ENCODE measurements at regions not wholly inside any gene's neighbourhood (a gene's known extent, or its start where the extent isn't known, plus 50 kb on each side); places are given as distances from the start of the nearest gene placed in this dataset.
A peak's percentile ranks its signal among the peaks of the same experiment; 100 is the strongest.

- Mint-ChIP-seq H3K27me3 (peaks cover 13% of the 10 kb centered on the region), H3K36me3 (ENCODE audit: low read depth) (no peaks in the 10 kb centered on the region), H3K4me3 (no peak overlapping the region), H3K9me3 (peaks cover 6% of the 10 kb centered on the region), H3K4me1 (no peaks in the 10 kb centered on the region), H3K27ac (no peak overlapping the region)
- ATAC-seq (ENCODE audit: low read depth) (no peak), DNase-seq (no peak)
- TF ChIP-seq CTCF (IDR thresholded peaks at IDR 0.05), result no peak
- CTCF ChIA-PET, result no interaction called here
- intact Hi-C loops (cut with micrococcal nuclease), result no loop called here
- POLR2A ChIA-PET, result no interaction called here
Observed at GRCh38 chr5:75856056-75856455, 138.8 kb upstream of the POC5 start.

GRCh38 chr5:75848077-75848476 is 130.8 kb upstream of the POC5 start:
- peak overlapping the region; percentile 50 for H3K4me3 Mint-ChIP-seq
- H3K9me3 Mint-ChIP-seq, result no peaks in the 10 kb centered on the region
- no peaks in the 10 kb centered on the region for H3K36me3 Mint-ChIP-seq (ENCODE audit: low read depth)
- ATAC-seq (ENCODE audit: low read depth) (no peak), DNase-seq (no peak)
- H3K4me1 Mint-ChIP-seq, result peaks cover 45% of the 10 kb centered on the region
- ChIA-PET POLR2A (interaction anchor here (1.1 to 1.5 kb wide), 3 partner anchors 10 to 131 kb away, joined by 4 to 8 read pairs (median 6); partner anchors contain the start of gene POC5), CTCF (interaction anchor here (1.2 kb wide), 1 partner anchor 327 kb away, joined by 3 read pairs; no protein-coding TSS in a partner anchor)
- peak overlapping the region; percentile 82 for H3K27ac Mint-ChIP-seq
- no peak for TF ChIP-seq CTCF (IDR thresholded peaks at IDR 0.05)
- no peaks in the 10 kb centered on the region for H3K27me3 Mint-ChIP-seq
- intact Hi-C loops (cut with micrococcal nuclease), result loop anchor here (5.0 to 10.0 kb wide), 3 partner anchors 554 to 1213 kb away; partner anchors contain the start of genes ANKRD31 and IQGAP2

DNA sequence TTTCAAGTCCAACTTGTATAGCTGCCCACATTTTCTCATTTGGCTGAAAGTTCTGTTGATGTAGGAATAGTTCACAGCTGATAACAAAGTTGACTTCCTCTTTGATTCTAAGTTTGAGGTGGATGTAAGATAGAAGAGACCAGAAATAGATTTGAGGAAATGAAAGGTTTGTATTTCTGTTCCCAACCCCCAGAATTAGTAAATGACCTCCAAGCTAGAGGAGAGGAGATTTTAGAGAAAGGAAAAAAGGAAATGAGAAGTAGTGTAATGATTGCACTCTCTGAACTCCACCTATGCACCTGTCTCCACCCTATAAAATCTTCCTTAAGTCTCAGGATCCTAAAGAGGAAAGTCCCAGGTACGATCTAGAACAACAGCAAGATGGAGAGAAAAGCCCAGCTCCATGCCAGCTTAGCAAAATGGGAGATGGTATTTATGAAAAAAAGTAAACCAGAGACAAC is 130.4 kb upstream of the POC5 start:
- POLR2A ChIA-PET, result interaction anchor here (0.7 to 1.5 kb wide), 4 partner anchors 9 to 272 kb away, joined by 3 to 8 read pairs (median 5); partner anchors contain the start of gene POC5
- DNase-seq (no peak), ATAC-seq (ENCODE audit: low read depth) (peak; percentile 89)
- no peak for TF ChIP-seq CTCF (IDR thresholded peaks at IDR 0.05)
- CTCF ChIA-PET, result interaction anchor here (1.2 kb wide), 1 partner anchor 327 kb away, joined by 3 read pairs; no protein-coding TSS in a partner anchor
- Mint-ChIP-seq H3K4me3 (peak overlapping the region; percentile 50), H3K4me1 (peaks cover 45% of the 10 kb centered on the region), H3K9me3 (no peaks in the 10 kb centered on the region), H3K27ac (peak overlapping the region; percentile 82), H3K27me3 (no peaks in the 10 kb centered on the region), H3K36me3 (ENCODE audit: low read depth) (no peaks in the 10 kb centered on the region)
- intact Hi-C loops (cut with micrococcal nuclease), result loop anchor here (1.0 to 10.0 kb wide), 6 partner anchors 10 to 1213 kb away; partner anchors contain the start of genes ANKRD31, HMGCR, IQGAP2 and POC5

GRCh38 chr5:75844301-75844700 is 127.1 kb upstream of the POC5 start:
- CTCF ChIA-PET, result no interaction called here

More at GRCh38 chr5:75844301-75844700, 127.1 kb upstream of the POC5 start:
- H3K9me3 Mint-ChIP-seq, result peaks cover 8% of the 10 kb centered on the region
- no peak for ATAC-seq (ENCODE audit: low read depth)
- POLR2A ChIA-PET, result no interaction called here
- no peak for TF ChIP-seq CTCF (IDR thresholded peaks at IDR 0.05)
- intact Hi-C loops (cut with micrococcal nuclease), result loop anchor here (10.0 kb wide), 2 partner anchors 610 to 1210 kb away; partner anchors contain the start of gene ANKRD31
- DNase-seq, result no peak
- peaks cover 45% of the 10 kb centered on the region for H3K4me1 Mint-ChIP-seq
- H3K36me3 Mint-ChIP-seq (ENCODE audit: low read depth), result no peaks in the 10 kb centered on the region
- H3K27ac Mint-ChIP-seq, result no peak overlapping the region
- no peaks in the 10 kb centered on the region for H3K27me3 Mint-ChIP-seq
- no peak overlapping the region for H3K4me3 Mint-ChIP-seq

Measured in activated B cell treated with CpG ODN at 0.5 μM for 24 hours (primary cell).